Left ventricle myocardium inferior (tissue), 1 donor: ENCODE measurements at regions not wholly inside any gene's neighbourhood (a gene's known extent, or its start where the extent isn't known, plus 50 kb on each side); places are given as distances from the start of the nearest gene placed in this dataset.

Experiments
- DNase-seq: peaks from one replicate; pipeline ENCODE4 v3.0.0-alpha.2; 2020
- H3K27ac ChIP-seq: fragments of 200-600 bp; replicated peaks from 2 replicates; pipeline ENCODE4 v1.8.0; 2021
- H3K27me3 ChIP-seq: fragments of 200-600 bp; 2 replicates; pipeline ENCODE4 v1.8.0; 2021; ENCODE audit warnings: low read depth
- H3K36me3 ChIP-seq: fragments of 200-600 bp; 2 replicates; pipeline ENCODE4 v1.8.0; 2021
- H3K4me1 ChIP-seq: fragments of 200-600 bp; 2 replicates; pipeline ENCODE4 v1.8.0; 2021
- H3K4me3 ChIP-seq: fragments of 200-600 bp; 2 replicates; pipeline ENCODE4 v1.8.0; 2021; ENCODE audit warnings: mild to moderate bottlenecking, moderate library complexity
- H3K9me3 ChIP-seq: fragments of 200-600 bp; replicated peaks from 2 replicates; pipeline ENCODE4 v1.8.0; 2021
- intact Hi-C: fragments of 100-400 bp; cut with micrococcal nuclease; formaldehyde crosslinking; loops from one replicate; pipeline ENCODE4 v1.11.0; 2022
- TF ChIP-seq, protein P1 (sequence below): fragments of 200-600 bp; IDR thresholded peaks from 2 replicates; pipeline ENCODE4 v1.8.0; 2021; ENCODE audit warnings: antibody characterized with exemption, mild to moderate bottlenecking, borderline replicate concordance
- donor health status: DM: no; HTN: yes; CAD: no; lungs with severe emphysema.

DNA sequence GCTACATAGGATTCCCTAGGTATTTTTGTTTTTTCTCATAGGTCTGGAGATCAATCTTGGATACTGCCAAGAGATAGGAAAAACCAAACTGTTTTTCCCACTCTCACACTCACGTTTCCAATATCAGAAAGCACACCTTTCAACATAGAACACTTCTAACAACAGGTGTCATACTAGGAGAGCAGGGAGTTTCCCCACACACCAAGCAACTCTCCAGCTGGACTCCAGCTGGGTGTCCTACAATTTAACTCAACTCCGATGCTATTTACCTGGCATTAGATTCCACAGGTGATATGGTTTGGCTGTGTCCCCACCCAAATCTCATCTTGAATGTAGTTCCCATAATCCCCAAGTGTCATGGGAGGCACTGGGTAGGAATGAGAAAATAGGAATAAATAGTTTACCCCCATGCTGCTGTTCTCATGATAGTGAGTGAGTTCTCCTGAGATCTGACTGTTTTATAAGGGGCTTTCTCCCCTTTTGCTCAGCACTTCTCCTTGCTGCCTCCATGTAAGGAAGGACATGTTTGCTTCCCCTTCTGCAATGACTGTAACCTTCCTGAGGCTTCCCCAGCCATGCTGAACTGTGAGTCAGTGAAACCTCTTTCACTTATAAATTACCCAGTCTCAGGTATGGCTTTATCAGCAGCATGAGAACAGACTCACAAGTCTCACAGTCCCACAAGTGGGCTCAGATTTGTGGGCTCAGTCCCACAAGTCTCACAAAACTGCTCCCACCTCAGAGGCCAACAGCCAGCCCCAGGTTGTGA lies 354.5 kb upstream of the THBS1 start:
- intact Hi-C loops = no loop called here
- H3K9me3 ChIP-seq = no peaks in the 10 kb centered on the region
- no peaks in the 10 kb centered on the region for H3K36me3 ChIP-seq
- peaks cover 10% of the 10 kb centered on the region for H3K4me1 ChIP-seq
- TF ChIP-seq, protein P1, sequence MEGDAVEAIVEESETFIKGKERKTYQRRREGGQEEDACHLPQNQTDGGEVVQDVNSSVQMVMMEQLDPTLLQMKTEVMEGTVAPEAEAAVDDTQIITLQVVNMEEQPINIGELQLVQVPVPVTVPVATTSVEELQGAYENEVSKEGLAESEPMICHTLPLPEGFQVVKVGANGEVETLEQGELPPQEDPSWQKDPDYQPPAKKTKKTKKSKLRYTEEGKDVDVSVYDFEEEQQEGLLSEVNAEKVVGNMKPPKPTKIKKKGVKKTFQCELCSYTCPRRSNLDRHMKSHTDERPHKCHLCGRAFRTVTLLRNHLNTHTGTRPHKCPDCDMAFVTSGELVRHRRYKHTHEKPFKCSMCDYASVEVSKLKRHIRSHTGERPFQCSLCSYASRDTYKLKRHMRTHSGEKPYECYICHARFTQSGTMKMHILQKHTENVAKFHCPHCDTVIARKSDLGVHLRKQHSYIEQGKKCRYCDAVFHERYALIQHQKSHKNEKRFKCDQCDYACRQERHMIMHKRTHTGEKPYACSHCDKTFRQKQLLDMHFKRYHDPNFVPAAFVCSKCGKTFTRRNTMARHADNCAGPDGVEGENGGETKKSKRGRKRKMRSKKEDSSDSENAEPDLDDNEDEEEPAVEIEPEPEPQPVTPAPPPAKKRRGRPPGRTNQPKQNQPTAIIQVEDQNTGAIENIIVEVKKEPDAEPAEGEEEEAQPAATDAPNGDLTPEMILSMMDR = no peak
- no peaks in the 10 kb centered on the region for H3K27me3 ChIP-seq
- H3K27ac ChIP-seq = no peak overlapping the region
- no peak for DNase-seq
- H3K4me3 ChIP-seq = no peak overlapping the region

DNA sequence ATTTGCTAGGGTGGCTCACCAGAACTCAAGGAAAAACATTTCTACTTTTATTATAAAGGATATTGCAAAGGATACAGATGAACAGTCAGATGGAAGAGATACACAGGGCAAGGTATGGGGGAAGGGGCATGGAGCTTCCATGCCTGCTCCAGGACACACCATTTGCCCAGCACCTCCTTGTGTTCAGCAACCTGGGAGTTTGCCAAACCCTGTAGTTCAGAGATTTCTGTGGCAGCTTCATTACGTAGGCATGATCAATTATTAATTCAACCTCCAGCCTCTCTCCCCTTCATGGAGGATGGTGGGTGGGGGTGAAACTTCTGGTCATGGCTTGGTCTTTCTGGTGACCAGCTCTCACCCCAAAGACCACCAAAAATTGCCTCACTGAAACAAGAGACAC lies 353.9 kb upstream of the THBS1 start:
- TF ChIP-seq, protein P1 = no peak
- H3K36me3 ChIP-seq = no peaks in the 10 kb centered on the region
- H3K27me3 ChIP-seq = no peaks in the 10 kb centered on the region
- H3K27ac ChIP-seq = no peak overlapping the region
- no peak for DNase-seq
- no peaks in the 10 kb centered on the region for H3K9me3 ChIP-seq
- H3K4me3 ChIP-seq = no peak overlapping the region
- peaks cover 10% of the 10 kb centered on the region for H3K4me1 ChIP-seq
- intact Hi-C loops = no loop called here

DNA sequence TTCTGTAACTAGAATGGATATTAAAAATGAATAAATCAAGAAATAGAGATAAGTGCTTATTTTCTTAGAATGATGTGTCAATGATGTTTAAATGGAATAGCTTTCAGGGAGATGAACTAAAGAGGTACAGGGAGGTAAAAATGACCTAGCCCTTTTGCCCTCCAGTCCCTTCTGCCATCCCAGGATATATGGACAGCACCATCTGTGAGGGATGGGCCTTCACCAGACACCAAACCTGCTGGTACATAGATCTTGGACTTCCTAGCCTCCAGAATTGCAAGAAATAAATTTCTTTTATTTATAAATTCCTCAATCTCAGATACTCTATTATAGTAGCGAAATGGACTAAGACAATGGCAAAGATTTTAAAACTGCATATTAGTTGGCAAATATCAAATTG lies 352.0 kb upstream of the THBS1 start:
- TF ChIP-seq, protein P1 = no peak
- intact Hi-C loops = no loop called here
- peaks cover 10% of the 10 kb centered on the region for H3K4me1 ChIP-seq

DNA sequence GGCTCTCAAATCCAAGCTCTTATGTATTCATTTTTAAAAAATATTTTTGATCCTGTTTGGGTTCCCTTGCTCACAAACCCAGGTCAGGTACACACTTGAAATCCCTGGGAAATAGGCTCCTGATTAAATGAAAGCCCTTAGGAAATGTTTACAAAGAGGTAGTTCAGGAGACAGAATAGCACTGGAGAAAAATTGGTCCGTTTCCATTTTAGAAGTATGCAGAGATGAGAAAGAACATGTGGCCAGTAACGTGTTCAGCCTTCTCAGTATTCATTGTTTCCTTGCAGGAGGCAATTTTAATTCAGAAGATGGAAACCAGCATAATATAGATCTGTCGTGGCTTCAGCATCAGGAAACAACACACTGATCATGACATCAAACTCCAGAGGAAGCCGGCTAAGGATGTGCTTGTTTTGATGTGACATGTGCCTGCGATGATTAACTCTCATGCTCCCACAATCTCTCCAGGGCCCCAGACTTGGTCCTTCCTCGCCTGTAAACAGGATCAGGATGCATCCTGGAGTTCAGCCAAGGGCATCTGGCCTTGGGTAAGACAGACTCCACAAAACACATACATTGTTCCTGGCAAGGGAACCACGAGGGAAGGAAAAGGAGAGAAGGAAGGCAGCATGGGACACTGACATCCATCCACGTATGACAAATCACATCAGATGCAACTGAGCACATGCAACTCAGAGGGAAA lies 350.5 kb upstream of the THBS1 start:
- TF ChIP-seq, protein P1 = no peak
- Histone ChIP-seq H3K36me3 (no peaks in the 10 kb centered on the region), H3K4me3 (no peak overlapping the region), H3K27me3 (no peaks in the 10 kb centered on the region), H3K27ac (no peak overlapping the region), H3K4me1 (peaks cover 10% of the 10 kb centered on the region), H3K9me3 (no peaks in the 10 kb centered on the region)
- intact Hi-C loops = no loop called here
- no peak for DNase-seq

More for the DNA sequence above, 352.0 kb upstream of the THBS1 start:
- no peaks in the 10 kb centered on the region for H3K9me3 ChIP-seq
- H3K4me3 ChIP-seq = no peak overlapping the region
- no peak for DNase-seq
- no peaks in the 10 kb centered on the region for H3K36me3 ChIP-seq
- no peak overlapping the region for H3K27ac ChIP-seq
- H3K27me3 ChIP-seq = no peaks in the 10 kb centered on the region

DNA sequence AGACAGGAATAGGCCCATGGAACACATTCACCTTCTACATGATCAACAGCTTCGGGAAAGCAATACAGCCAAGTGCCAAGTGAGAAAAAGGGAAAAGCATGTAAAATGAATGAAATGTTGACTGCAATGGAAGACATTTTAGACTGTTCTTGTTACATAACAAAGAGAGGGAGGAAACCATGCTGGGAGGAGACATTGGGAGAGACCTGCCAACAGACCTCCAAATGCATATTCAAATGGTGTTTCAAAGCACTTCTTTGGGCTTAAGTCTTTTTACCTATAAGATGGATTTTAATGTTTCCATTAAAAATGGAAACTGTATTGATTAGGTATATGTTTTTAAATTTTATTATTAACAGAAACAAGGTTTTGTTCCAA lies 350.0 kb upstream of the THBS1 start:
- no peaks in the 10 kb centered on the region for H3K27me3 ChIP-seq
- H3K27ac ChIP-seq = no peak overlapping the region
- no peaks in the 10 kb centered on the region for H3K9me3 ChIP-seq
- no peak for DNase-seq
- intact Hi-C loops = no loop called here
- H3K4me1 ChIP-seq = peaks cover 10% of the 10 kb centered on the region
- H3K4me3 ChIP-seq = no peak overlapping the region
- TF ChIP-seq, protein P1 = no peak
- H3K36me3 ChIP-seq = no peaks in the 10 kb centered on the region
